GM18861 (cell line): ENCODE measurements at regions not wholly inside any gene's neighbourhood (a gene's known extent, or its start where the extent isn't known, plus 50 kb on each side); places are given as distances from the start of the nearest gene placed in this dataset.

Experiments used
- ATAC-seq: cut with Tn5 transposase; IDR thresholded peaks from one replicate; pipeline ENCODE4 v1.9.1; 2021; ENCODE audit not compliant: unreplicated experiment

GRCh38 chr4:30429813-30430761 is 290.1 kb upstream of the PCDH7 start:
- ATAC-seq = no peak

GRCh38 chr4:30434656-30435055 is 285.5 kb upstream of the PCDH7 start:
- no peak for ATAC-seq

- no peak for ATAC-seq
Observed at GRCh38 chr4:30436394-30436793, 283.8 kb upstream of the PCDH7 start.

- ATAC-seq = no peak
Observed at GRCh38 chr4:30437316-30437715, 282.9 kb upstream of the PCDH7 start.

- no peak for ATAC-seq
Observed at GRCh38 chr4:30443289-30443688, 276.9 kb upstream of the PCDH7 start.

- ATAC-seq = no peak
Observed at GRCh38 chr4:30450474-30450873, 269.7 kb upstream of the PCDH7 start.

- no peak for ATAC-seq
Observed at GRCh38 chr4:30454504-30454903, 265.7 kb upstream of the PCDH7 start.

- ATAC-seq = no peak
Observed at GRCh38 chr4:30456716-30457115, 263.5 kb upstream of the PCDH7 start.

GRCh38 chr4:30460818-30461217 is 259.4 kb upstream of the PCDH7 start:
- no peak for ATAC-seq

GRCh38 chr4:30461218-30461617 is 259.0 kb upstream of the PCDH7 start:
- no peak for ATAC-seq

GRCh38 chr4:30462445-30463090 is 257.6 kb upstream of the PCDH7 start:
- ATAC-seq = no peak

- ATAC-seq = no peak
Observed at GRCh38 chr4:30471861-30472260, 248.3 kb upstream of the PCDH7 start.

GRCh38 chr4:30473225-30473624 is 246.9 kb upstream of the PCDH7 start:
- ATAC-seq = no peak

- no peak for ATAC-seq
Observed at GRCh38 chr4:30495251-30495650, 224.9 kb upstream of the PCDH7 start.

- no peak for ATAC-seq
Observed at GRCh38 chr4:30495651-30496310, 224.4 kb upstream of the PCDH7 start.

GRCh38 chr4:30511751-30512150 is 208.4 kb upstream of the PCDH7 start:
- ATAC-seq = no peak

GRCh38 chr4:30518211-30518610 is 202.0 kb upstream of the PCDH7 start:
- ATAC-seq = no peak

GRCh38 chr4:30525662-30526315 is 194.4 kb upstream of the PCDH7 start:
- no peak for ATAC-seq

- no peak for ATAC-seq
Observed at GRCh38 chr4:30535255-30535654, 184.9 kb upstream of the PCDH7 start.

- no peak for ATAC-seq
Observed at GRCh38 chr4:30536231-30536630, 183.9 kb upstream of the PCDH7 start.

- no peak for ATAC-seq
Observed at GRCh38 chr4:30537456-30537855, 182.7 kb upstream of the PCDH7 start.
